GM23338 (cell line): ENCODE measurements at regions not wholly inside any gene's neighbourhood (a gene's known extent, or its start where the extent isn't known, plus 50 kb on each side); places are given as distances from the start of the nearest gene placed in this dataset.
"Not testable (repeated sequence)": the region's sequence is repeated elsewhere in the genome, so short reads cannot be mapped to it uniquely, and the experiment has no call there.

ENCODE experiments used
- ATAC-seq: fragments of 200-7000 bp; cut with Tn5 transposase; 3 replicates; pipeline ENCODE4 v1.9.1; 2020
- DNase-seq: peaks from one replicate; pipeline ENCODE4 v3.0.0-alpha.2; 2015; ENCODE audit warnings: low spot score
- H2AFZ ChIP-seq: fragments of 200-600 bp; sonication (generic); 2 replicates; pipeline ENCODE4 v1.8.0; 2016; ENCODE audit warnings: antibody characterized with exemption, mild to moderate bottlenecking, moderate library complexity
- H3F3A ChIP-seq: fragments of 200-600 bp; sonication (generic); replicated peaks from 2 replicates; pipeline ENCODE4 v1.8.0; 2017; ENCODE audit warnings: antibody characterized with exemption, mixed run types, low read depth
- H3K27ac ChIP-seq: fragments of 200-600 bp; sonication (generic); 2 replicates; pipeline ENCODE4 v1.6.1; 2016; ENCODE audit warnings: low read depth
- H3K27me3 ChIP-seq: fragments of 200-600 bp; sonication (generic); 2 replicates; pipeline ENCODE4 v1.8.0; 2016; ENCODE audit warnings: mild to moderate bottlenecking, mixed run types, moderate library complexity; ENCODE audit not compliant: insufficient read depth
- H3K36me3 ChIP-seq: fragments of 200-600 bp; sonication (generic); 2 replicates; pipeline ENCODE4 v1.8.0; 2016; ENCODE audit warnings: mild to moderate bottlenecking; ENCODE audit not compliant: insufficient read depth
- H3K4me1 ChIP-seq: fragments of 200-600 bp; sonication (generic); 2 replicates; pipeline ENCODE4 v1.8.0; 2016; ENCODE audit warnings: mild to moderate bottlenecking, moderate library complexity; ENCODE audit not compliant: insufficient read depth
- H3K4me2 ChIP-seq: fragments of 200-600 bp; sonication (generic); 2 replicates; pipeline ENCODE4 v1.7.1; 2017; ENCODE audit warnings: mixed run types
- H3K4me3 ChIP-seq: fragments of 200-600 bp; sonication (generic); 2 replicates; pipeline ENCODE4 v1.6.1; 2016; ENCODE audit warnings: mixed run types
- H3K79me2 ChIP-seq: fragments of 200-600 bp; sonication (generic); replicated peaks from 2 replicates; pipeline ENCODE4 v1.8.0; 2017; ENCODE audit warnings: mild to moderate bottlenecking; ENCODE audit not compliant: insufficient read depth
- H3K9me2 ChIP-seq: fragments of 200-600 bp; sonication (generic); 2 replicates; pipeline ENCODE4 v1.8.0; 2017; ENCODE audit not compliant: insufficient read depth
- H4K20me1 ChIP-seq: fragments of 200-600 bp; sonication (generic); replicated peaks from 2 replicates; pipeline ENCODE4 v1.8.0; 2017; ENCODE audit warnings: mild to moderate bottlenecking; ENCODE audit not compliant: insufficient read depth
- H3K27ac Mint-ChIP-seq: 2 replicates; pipeline ENCODE4 v1.8.0; 2020; ENCODE audit warnings: inconsistent platforms, mild to moderate bottlenecking, moderate library complexity, mixed read lengths
- H3K27me3 Mint-ChIP-seq: 3 replicates; pipeline ENCODE4 v1.8.0; 2022; ENCODE audit warnings: low read depth, mild to moderate bottlenecking, moderate library complexity, mixed read lengths, inconsistent platforms; ENCODE audit not compliant: insufficient read depth, poor library complexity
- H3K36me3 Mint-ChIP-seq: 3 replicates; pipeline ENCODE4 v1.8.0; 2021; ENCODE audit warnings: low read depth, mild to moderate bottlenecking, inconsistent platforms, moderate library complexity, mixed read lengths
- H3K4me1 Mint-ChIP-seq: 3 replicates; pipeline ENCODE4 v1.8.0; 2020; ENCODE audit warnings: mild to moderate bottlenecking, inconsistent platforms, mixed read lengths
- H3K4me3 Mint-ChIP-seq: 3 replicates; pipeline ENCODE4 v1.8.0; 2021; ENCODE audit warnings: moderate library complexity, mild to moderate bottlenecking, inconsistent platforms, mixed read lengths
- H3K9me3 Mint-ChIP-seq: 3 replicates; pipeline ENCODE4 v1.8.0; 2020; ENCODE audit warnings: moderate library complexity, mild to moderate bottlenecking, inconsistent platforms, mixed read lengths
- CREB1 ChIP-seq: fragments of 250-450 bp; sonication (Bioruptor Pico); IDR thresholded peaks from 2 replicates; pipeline ENCODE4 v1.5.0; 2020; ENCODE audit warnings: low read depth, mild to moderate bottlenecking, moderate library complexity
- CTCF ChIP-seq, 2 experiments: fragments of 200-600 bp in 1 of 2; sonication (generic) in 1 of 2; conservative IDR thresholded peaks; 2 replicates each; pipeline versions ENCODE4 v1.5.1 to v1.6.1; 2016 to 2017; ENCODE audit warnings: antibody characterized with exemption in 2 of 2, low read depth in 2 of 2, mild to moderate bottlenecking in 2 of 2, moderate library complexity in 1 of 2
- ETS1 ChIP-seq: IDR thresholded peaks from 2 replicates; pipeline ENCODE4 v1.6.1; 2016; ENCODE audit warnings: antibody characterized with exemption
- EZH2 ChIP-seq: fragments of 200-600 bp; sonication (generic); IDR thresholded peaks from one replicate; pipeline ENCODE4 v1.8.0; 2017; ENCODE audit warnings: antibody characterized with exemption, mild to moderate bottlenecking, low read depth; ENCODE audit not compliant: unreplicated experiment
- EZH2phosphoT487 ChIP-seq: fragments of 200-600 bp; sonication (generic); IDR thresholded peaks from one replicate; pipeline ENCODE4 v1.8.1; 2018; ENCODE audit warnings: antibody characterized with exemption; ENCODE audit not compliant: unreplicated experiment
- JUNB ChIP-seq: IDR thresholded peaks from one replicate; pipeline ENCODE4 v1.6.1; 2016; ENCODE audit warnings: antibody characterized with exemption; ENCODE audit not compliant: unreplicated experiment
- NANOG ChIP-seq: IDR thresholded peaks from 2 replicates; pipeline ENCODE4 v1.6.1; 2016; ENCODE audit warnings: antibody characterized with exemption, borderline replicate concordance
- POLR2AphosphoS5 ChIP-seq: IDR thresholded peaks from 2 replicates; pipeline ENCODE4 v1.6.1; 2016; ENCODE audit warnings: antibody characterized with exemption, low read depth
- STAT1 ChIP-seq: IDR thresholded peaks from one replicate; pipeline ENCODE4 v1.6.1; 2016; ENCODE audit warnings: antibody characterized with exemption; ENCODE audit not compliant: unreplicated experiment
- ZNF114 ChIP-seq: fragments of 250-450 bp; sonication (Bioruptor Pico); IDR thresholded peaks from 2 replicates; pipeline ENCODE4 v1.5.0; 2020; ENCODE audit warnings: mild to moderate bottlenecking, moderate library complexity
- ZNF462 ChIP-seq: fragments of 250-450 bp; sonication (Bioruptor Pico); IDR thresholded peaks from 2 replicates; pipeline ENCODE4 v1.5.0; 2020; ENCODE audit warnings: mild to moderate bottlenecking, moderate library complexity

DNA sequence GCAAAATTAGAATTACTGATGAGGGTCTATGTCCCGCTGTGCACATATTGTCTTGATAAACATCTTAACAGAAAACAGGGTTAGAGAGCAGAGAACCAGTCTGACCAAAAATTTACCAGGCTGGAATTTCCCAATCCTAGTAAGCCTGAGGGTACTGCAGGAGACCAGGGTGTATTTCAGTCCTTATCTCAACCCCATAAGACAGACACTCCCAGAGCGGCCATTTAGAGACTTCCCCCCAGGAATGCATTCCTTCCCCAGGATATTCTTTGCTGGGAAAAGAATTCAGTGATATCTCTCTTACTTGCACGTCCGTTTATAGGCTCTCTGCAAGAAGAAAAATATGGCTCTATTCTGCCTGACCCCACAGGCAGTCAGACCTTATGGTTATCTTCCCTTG lies 101.4 kb upstream of the FAM3C start:
- not testable (repeated sequence) for H3K27ac Mint-ChIP-seq, H3K79me2 ChIP-seq

DNA sequence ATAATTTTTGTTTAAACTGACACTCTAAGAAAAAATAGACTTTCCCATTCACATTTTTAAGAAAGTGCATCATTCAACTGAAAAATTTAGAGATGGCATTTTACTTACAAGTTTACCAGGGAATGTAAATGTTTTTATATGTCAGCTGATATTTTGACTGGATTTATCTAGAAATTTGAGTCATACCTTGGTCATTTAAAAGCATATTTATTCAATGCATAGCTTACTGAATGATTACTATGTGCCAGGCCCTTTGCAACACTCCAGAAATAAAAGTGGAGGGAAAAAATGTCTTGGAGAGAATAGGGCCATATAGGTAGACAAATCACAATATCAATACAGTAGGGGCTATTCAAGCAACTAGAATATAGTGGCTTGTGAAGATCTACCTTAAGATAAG lies 98.4 kb upstream of the FAM3C start:
- no peaks in the 10 kb centered on the region for H4K20me1 ChIP-seq
- H3K4me3 Mint-ChIP-seq: no peak overlapping the region
- H3K27me3 ChIP-seq: no peaks in the 10 kb centered on the region
- peaks cover 8% of the 10 kb centered on the region; the same call in 2 of the 3 replicates for H3K36me3 Mint-ChIP-seq
- H3K4me1 ChIP-seq: 0 out of 2 replicates have a peak, but pooled peaks cover 2% of the 10 kb centered on the region
- no peak overlapping the region for H2AFZ ChIP-seq
- H3K27ac Mint-ChIP-seq: no peak overlapping the region
- no peaks in the 10 kb centered on the region for H3K9me2 ChIP-seq
- no peak overlapping the region for H3K4me2 ChIP-seq
- no peak for DNase-seq
- no peak overlapping the region for H3K4me3 ChIP-seq
- no peaks in the 10 kb centered on the region for H3K36me3 ChIP-seq
- H3K79me2 ChIP-seq: no peaks in the 10 kb centered on the region
- H3K27ac ChIP-seq: no peak overlapping the region
- no peaks in the 10 kb centered on the region for H3K27me3 Mint-ChIP-seq
- H3K9me3 Mint-ChIP-seq: peaks cover 14% of the 10 kb centered on the region; the same call in 2 of the 3 replicates
- no peaks in the 10 kb centered on the region for H3F3A ChIP-seq
- H3K4me1 Mint-ChIP-seq: peaks cover 7% of the 10 kb centered on the region
- no peak for ATAC-seq
- TF ChIP-seq CREB1: no peak
- no peak for TF ChIP-seq STAT1
- TF ChIP-seq ZNF114 (CRISPR knock-in tag): no peak
- TF ChIP-seq ZNF462: no peak
- no peak for TF ChIP-seq NANOG
- TF ChIP-seq CTCF (conservative IDR thresholded peaks at IDR 0.05; ENCODE audit: low read depth in 2 of 2): no peak
- no peak for TF ChIP-seq JUNB
- TF ChIP-seq EZH2: no peak
- no peak for TF ChIP-seq EZH2phosphoT487
- TF ChIP-seq ETS1: no peak
- TF ChIP-seq POLR2AphosphoS5: no peak

More for the DNA sequence above, 101.4 kb upstream of the FAM3C start:
- H3K4me3 Mint-ChIP-seq, H3K27ac ChIP-seq, H3K4me2 ChIP-seq, H3K27me3 Mint-ChIP-seq, DNase-seq, H3K36me3 ChIP-seq, H2AFZ ChIP-seq, H4K20me1 ChIP-seq, H3K36me3 Mint-ChIP-seq, H3K4me3 ChIP-seq, ATAC-seq, H3K4me1 ChIP-seq, H3F3A ChIP-seq, H3K4me1 Mint-ChIP-seq, H3K9me2 ChIP-seq, H3K27me3 ChIP-seq: not testable (repeated sequence)
- peaks cover 14% of the 10 kb centered on the region; the same call in 2 of the 3 replicates for H3K9me3 Mint-ChIP-seq
